GM12891 (cell line): ENCODE measurements at regions not wholly inside any gene's neighbourhood (a gene's known extent, or its start where the extent isn't known, plus 50 kb on each side); places are given as distances from the start of the nearest gene placed in this dataset.
"Not testable (repeated sequence)": the region's sequence is repeated elsewhere in the genome, so short reads cannot be mapped to it uniquely, and the experiment has no call there.

ENCODE experiments used
- PAX5 ChIP-seq: IDR thresholded peaks from 2 replicates; pipeline ENCODE4 v1.6.1; 2011; ENCODE audit warnings: low read length, moderate library complexity, mild to moderate bottlenecking; ENCODE audit not compliant: insufficient read depth, severe bottlenecking
- POLR2A ChIP-seq: IDR thresholded peaks from 2 replicates; pipeline ENCODE4 v1.6.1; 2011; ENCODE audit warnings: low read depth, low read length, control low read depth
- POLR2AphosphoS5 ChIP-seq: IDR thresholded peaks from 2 replicates; pipeline ENCODE4 v1.6.1; 2011; ENCODE audit warnings: low read depth, low read length, control low read depth
- SPI1 ChIP-seq: IDR thresholded peaks from 2 replicates; pipeline ENCODE4 v1.6.1; 2011; ENCODE audit warnings: low read depth, low read length, control low read depth
- TAF1 ChIP-seq: IDR thresholded peaks from 2 replicates; pipeline ENCODE4 v1.6.1; 2011; ENCODE audit warnings: low read depth, low read length, control low read depth

GRCh38 chr3:127046690-127047089, 63.8 kb downstream of the PLXNA1 start:
- not testable (repeated sequence) for TF ChIP-seq POLR2AphosphoS5, POLR2A, TAF1, SPI1, PAX5
